ENCODE measurements at regions not wholly inside any gene's neighbourhood (a gene's known extent, or its start where the extent isn't known, plus 50 kb on each side); places are given as distances from the start of the nearest gene placed in this dataset.

DNA sequence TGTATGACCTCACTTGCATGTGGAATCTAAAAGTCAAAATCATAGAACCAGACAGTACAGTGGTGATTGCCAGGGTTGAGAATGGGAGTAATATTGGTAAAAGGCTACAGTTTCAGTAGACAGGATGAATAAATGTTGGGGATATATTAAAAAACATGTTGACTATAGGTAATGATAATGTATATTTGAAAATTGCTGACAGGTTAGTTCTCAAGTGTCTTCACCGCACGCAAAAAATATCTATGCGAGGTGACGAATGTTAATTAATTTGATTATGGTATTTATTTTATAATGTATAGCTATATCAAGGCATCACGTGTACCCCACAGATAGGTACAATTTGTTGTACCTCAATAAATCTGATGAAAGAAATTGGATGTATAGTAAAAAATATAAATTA lies 909.6 kb upstream of the NDST4 start:
- TF ChIP-seq, protein P1, sequence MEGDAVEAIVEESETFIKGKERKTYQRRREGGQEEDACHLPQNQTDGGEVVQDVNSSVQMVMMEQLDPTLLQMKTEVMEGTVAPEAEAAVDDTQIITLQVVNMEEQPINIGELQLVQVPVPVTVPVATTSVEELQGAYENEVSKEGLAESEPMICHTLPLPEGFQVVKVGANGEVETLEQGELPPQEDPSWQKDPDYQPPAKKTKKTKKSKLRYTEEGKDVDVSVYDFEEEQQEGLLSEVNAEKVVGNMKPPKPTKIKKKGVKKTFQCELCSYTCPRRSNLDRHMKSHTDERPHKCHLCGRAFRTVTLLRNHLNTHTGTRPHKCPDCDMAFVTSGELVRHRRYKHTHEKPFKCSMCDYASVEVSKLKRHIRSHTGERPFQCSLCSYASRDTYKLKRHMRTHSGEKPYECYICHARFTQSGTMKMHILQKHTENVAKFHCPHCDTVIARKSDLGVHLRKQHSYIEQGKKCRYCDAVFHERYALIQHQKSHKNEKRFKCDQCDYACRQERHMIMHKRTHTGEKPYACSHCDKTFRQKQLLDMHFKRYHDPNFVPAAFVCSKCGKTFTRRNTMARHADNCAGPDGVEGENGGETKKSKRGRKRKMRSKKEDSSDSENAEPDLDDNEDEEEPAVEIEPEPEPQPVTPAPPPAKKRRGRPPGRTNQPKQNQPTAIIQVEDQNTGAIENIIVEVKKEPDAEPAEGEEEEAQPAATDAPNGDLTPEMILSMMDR (IDR thresholded peaks at IDR 0.05; ENCODE audit: poor library complexity) = no peak
- TF ChIP-seq EZH2 (IDR thresholded peaks at IDR 0.05; ENCODE audit: borderline replicate concordance) (no peak), EZH2phosphoT487 (IDR thresholded peaks at IDR 0.05; ENCODE audit: low read depth, severe bottlenecking, unreplicated experiment) (no peak)

Data from hepatocyte (in vitro differentiated cells).